K562 (cell line): ENCODE measurements at regions not wholly inside any gene's neighbourhood (a gene's known extent, or its start where the extent isn't known, plus 50 kb on each side); places are given as distances from the start of the nearest gene placed in this dataset.

Experiments used
- ATAC-seq: fragments of 200-7000 bp; cut with Tn5 transposase; 3 replicates; pipeline ENCODE4 v1.9.1; 2020; ENCODE audit warnings: moderate library complexity
- BruUV-seq: library from RNA; stranded (reverse); fragments of 400-500 nt; replicated peaks from 2 replicates; lab custom pipeline; 2021; lab: Mats Ljungman, UMichigan
- CTCF ChIA-PET: fragments of 300-600 bp; formaldehyde crosslinking; extraction: SDS; loops from one replicate; lab custom pipeline; 2021; ENCODE audit warnings: low intra/inter-chr PET ratio; lab: Yijun Ruan, JAX
- POLR2A ChIA-PET: fragments of 300-600, 350-650 bp; sonication (Branson Sonifier 250); formaldehyde crosslinking; extraction: SDS; loops from one replicate; lab custom pipeline; 2021; ENCODE audit warnings: antibody characterized with exemption, inconsistent platforms; lab: Yijun Ruan, JAX
- DNase-seq, 4 experiments: peaks; one replicate each; pipeline versions ENCODE4 v3.0.0 to v3.0.0-alpha.2; 2011 to 2018; ENCODE audit warnings: low spot score in 3 of 4, mixed read lengths in 3 of 4; ENCODE audit errors: extremely low read depth in 1 of 4
- FAIRE-seq: peaks from 2 replicates; lab custom pipeline; 2011; peaks lifted over from hg19 to GRCh38; lab: Jason Lieb, UNC
- H2AFZ ChIP-seq: 2 replicates; pipeline ENCODE4 v1.6.0; 2011; ENCODE audit warnings: low read depth, low read length, control low read depth, inconsistent platforms
- H3K27ac ChIP-seq: fragments of 200-600 bp; 3 replicates; pipeline ENCODE4 v1.8.0; 2011; ENCODE audit warnings: low read depth, mild to moderate bottlenecking, control low read depth, inconsistent platforms, low read length, moderate library complexity, mixed read lengths; ENCODE audit errors: extremely low read depth
- H3K27me3 ChIP-seq, 2 experiments: fragments of 300-600 bp in 1 of 2; 2 replicates in 1 of 2; 3 replicates in 1 of 2; pipeline versions ENCODE4 v1.6.0 to v1.8.0; 2011; ENCODE audit warnings: inconsistent platforms in 2 of 2, low read length in 2 of 2, mild to moderate bottlenecking in 1 of 2, mixed read lengths in 1 of 2, moderate library complexity in 1 of 2; ENCODE audit not compliant: control insufficient read depth in 2 of 2, insufficient read depth in 2 of 2
- H3K36me3 ChIP-seq: fragments of 300-600 bp; 3 replicates; pipeline ENCODE4 v1.8.0; 2011; ENCODE audit warnings: mild to moderate bottlenecking, low read length, inconsistent platforms; ENCODE audit not compliant: control insufficient read depth, insufficient read depth
- H3K4me1 ChIP-seq, 2 experiments: fragments of 200-600 bp in 1 of 2; replicated peaks in 1 of 2; 2 replicates in 1 of 2; 3 replicates in 1 of 2; pipeline versions ENCODE4 v1.5.1 to v1.8.0; 2011; ENCODE audit warnings: inconsistent platforms in 2 of 2, low read length in 2 of 2, mild to moderate bottlenecking in 1 of 2, mixed read lengths in 1 of 2, moderate library complexity in 1 of 2; ENCODE audit not compliant: control insufficient read depth in 2 of 2, insufficient read depth in 2 of 2
- H3K4me2 ChIP-seq: 2 replicates; pipeline ENCODE4 v1.6.1; 2011; ENCODE audit warnings: low read length, control low read depth, inconsistent platforms, mixed read lengths; ENCODE audit not compliant: insufficient read depth
- H3K4me3 ChIP-seq: fragments of 200-600 bp; sonication (generic), shearing (Covaris generic); 2 replicates; pipeline ENCODE4 v1.5.1; 2016; ENCODE audit warnings: control low read depth, inconsistent platforms
- H3K79me2 ChIP-seq: fragments of 200-600 bp; 3 replicates; pipeline ENCODE4 v1.8.0; 2011; ENCODE audit warnings: low read length, inconsistent platforms; ENCODE audit not compliant: control insufficient read depth, insufficient read depth
- H3K9ac ChIP-seq, 2 experiments: 2 replicates each; pipeline versions ENCODE4 v1.6.0 to v1.6.1; 2011; ENCODE audit warnings: low read depth in 2 of 2, low read length in 2 of 2, control low read depth in 1 of 2, inconsistent platforms in 1 of 2, mild to moderate bottlenecking in 1 of 2, mixed read lengths in 1 of 2; ENCODE audit not compliant: insufficient read depth in 1 of 2
- H3K9me1 ChIP-seq: one replicate; pipeline ENCODE4 v1.6.0; 2011; ENCODE audit warnings: inconsistent platforms, mild to moderate bottlenecking, low read length, moderate library complexity; ENCODE audit not compliant: control insufficient read depth, insufficient read depth
- H3K9me3 ChIP-seq: replicated peaks from 2 replicates; pipeline ENCODE4 v1.5.1; 2011; ENCODE audit warnings: low read depth, low read length, inconsistent platforms; ENCODE audit not compliant: control insufficient read depth, insufficient read depth
- H4K20me1 ChIP-seq: replicated peaks from 2 replicates; pipeline ENCODE4 v1.6.1; 2011; ENCODE audit warnings: low read length, inconsistent platforms, mixed read lengths; ENCODE audit not compliant: control insufficient read depth, insufficient read depth
- CHCHD3 ChIP-seq: fragments of 250-450 bp; sonication (Bioruptor Pico); IDR thresholded peaks from 2 replicates; pipeline ENCODE4 v2.1.2; 2022; ENCODE audit warnings: mild to moderate bottlenecking
- E2F5 ChIP-seq: sonication (generic); formaldehyde crosslinking; IDR thresholded peaks from 2 replicates; pipeline ENCODE4 v1.8.0; 2022; ENCODE audit warnings: mild to moderate bottlenecking, missing genetic modification reagents
- ERF ChIP-seq: fragments of 450-650 bp; formaldehyde crosslinking; IDR thresholded peaks from 2 replicates; pipeline ENCODE4 v1.4.0; 2020; ENCODE audit warnings: mild to moderate bottlenecking, mixed read lengths
- GATA2 ChIP-seq: sonication (generic); formaldehyde crosslinking; IDR thresholded peaks from 2 replicates; pipeline ENCODE4 v1.4.0; 2020; ENCODE audit warnings: mild to moderate bottlenecking, missing genetic modification reagents
- HDAC8 ChIP-seq: fragments of 450-650 bp; IDR thresholded peaks from 2 replicates; pipeline ENCODE4 v1.6.1; 2016; ENCODE audit warnings: mild to moderate bottlenecking, missing genetic modification characterization, moderate library complexity, missing compliant biosample characterization
- MED1 ChIP-seq: sonication (generic); formaldehyde crosslinking; IDR thresholded peaks from 2 replicates; pipeline ENCODE4 v1.8.1; 2023; ENCODE audit warnings: missing genetic modification reagents, borderline replicate concordance
- NR3C1 ChIP-seq: sonication (generic); formaldehyde crosslinking; IDR thresholded peaks from 2 replicates; pipeline ENCODE4 v1.8.1; 2022; ENCODE audit warnings: missing genetic modification reagents
- RFX7 ChIP-seq: fragments of 250-450 bp; sonication (Bioruptor Pico); IDR thresholded peaks from 2 replicates; pipeline ENCODE4 v1.5.1; 2021; ENCODE audit warnings: mild to moderate bottlenecking
- SMC3 ChIP-seq: conservative IDR thresholded peaks from 2 replicates; pipeline ENCODE4 v1.6.1; 2011; ENCODE audit warnings: low read depth, low read length, improper control_type of control experiment; ENCODE audit not compliant: insufficient read depth
- ZNF165 ChIP-seq: fragments of 250-450 bp; sonication (Bioruptor Pico); IDR thresholded peaks from 2 replicates; pipeline ENCODE4 v1.4.0; 2020; ENCODE audit warnings: borderline replicate concordance
- ZNF253 ChIP-seq: fragments of 250-450 bp; sonication (Bioruptor Pico); conservative IDR thresholded peaks from 2 replicates; pipeline ENCODE4 v1.6.1; 2021; ENCODE audit warnings: mild to moderate bottlenecking
- WGBS: fragments of 100-300 bp; shearing (Covaris generic); methylation state at CpG from one replicate; pipeline ENCODE4 v1.1.6; 2016; ENCODE audit warnings: low coverage, mixed read lengths; ENCODE audit not compliant: insufficient coverage; ENCODE audit errors: missing lambda C conversion rate; 5-methylcytosine and 5-hydroxymethylcytosine counted together
- in situ Hi-C: fragments of 300-500 bp; cut with MboI; formaldehyde crosslinking; loops from 4 replicates; pipeline ENCODE4 v1.15.0; 2018; ENCODE audit warnings: inconsistent platforms, mixed read lengths
- intact Hi-C: fragments of 100-400 bp; cut with micrococcal nuclease; formaldehyde crosslinking; loops from 2 replicates; pipeline ENCODE4 v1.14.2; 2022
- TF ChIP-seq, protein P1 (sequence below): fragments of 250-450 bp; sonication (Bioruptor Pico); IDR thresholded peaks from 2 replicates; pipeline ENCODE4 v1.5.1; 2021; ENCODE audit warnings: mild to moderate bottlenecking

- CTCF ChIA-PET = no interaction called here
- H3K4me2 ChIP-seq = no peak overlapping the region
- no peaks in the 10 kb centered on the region for H3K36me3 ChIP-seq
- no peak for ATAC-seq
- H3K4me3 ChIP-seq = no peak overlapping the region
- H3K27me3 ChIP-seq = no peaks in the 10 kb centered on the region
- H3K9ac ChIP-seq = no peak overlapping the region
- H3K27ac ChIP-seq = no peak overlapping the region
- no TSS peak for BruUV-seq
- TF ChIP-seq ZNF165 (CRISPR knock-in tag) (no peak), NR3C1 (CRISPR knock-in tag) (no peak), ERF (no peak), ZNF253 (CRISPR knock-in tag) (no peak), CHCHD3 (CRISPR knock-in tag) (no peak), RFX7 (CRISPR knock-in tag) (no peak), SMC3 (no peak), MED1 (CRISPR knock-in tag) (no peak), GATA2 (CRISPR knock-in tag) (no peak), E2F5 (no peak), HDAC8 (tag) (no peak)
- TF ChIP-seq, protein P1, sequence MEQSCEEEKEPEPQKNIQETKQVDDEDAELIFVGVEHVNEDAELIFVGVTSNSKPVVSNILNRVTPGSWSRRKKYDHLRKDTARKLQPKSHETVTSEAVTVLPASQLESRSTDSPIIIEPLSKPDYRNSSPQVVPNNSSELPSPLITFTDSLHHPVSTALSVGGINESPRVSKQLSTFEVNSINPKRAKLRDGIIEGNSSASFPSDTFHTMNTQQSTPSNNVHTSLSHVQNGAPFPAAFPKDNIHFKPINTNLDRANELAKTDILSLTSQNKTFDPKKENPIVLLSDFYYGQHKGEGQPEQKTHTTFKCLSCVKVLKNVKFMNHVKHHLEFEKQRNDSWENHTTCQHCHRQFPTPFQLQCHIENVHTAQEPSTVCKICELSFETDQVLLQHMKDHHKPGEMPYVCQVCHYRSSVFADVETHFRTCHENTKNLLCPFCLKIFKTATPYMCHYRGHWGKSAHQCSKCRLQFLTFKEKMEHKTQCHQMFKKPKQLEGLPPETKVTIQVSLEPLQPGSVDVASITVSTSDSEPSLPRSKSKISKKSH (CRISPR knock-in tag) = no peak
- TF ChIP-seq, all 486 proteins: peak for 0
- Histone ChIP-seq H2AFZ (no peak overlapping the region), H3K79me2 (no peaks in the 10 kb centered on the region), H3K9me1 (no peaks in the 10 kb centered on the region), H3K9me3 (no peaks in the 10 kb centered on the region), H3K4me1 (no peaks in the 10 kb centered on the region), H4K20me1 (no peaks in the 10 kb centered on the region)
- FAIRE-seq (no peak), DNase-seq (no peak)
- 2% methylated on average over 4 of the region's 4 CpGs for WGBS
- POLR2A ChIA-PET = no interaction called here
- intact Hi-C loops (no loop called here), in situ Hi-C loops (no loop called here)
Observed at GRCh38 chr4:189128341-189128740, 812.3 kb upstream of the FRG1 start.
